H1 (cell line): ENCODE measurements at regions not wholly inside any gene's neighbourhood (a gene's known extent, or its start where the extent isn't known, plus 50 kb on each side); places are given as distances from the start of the nearest gene placed in this dataset.

ENCODE experiments used
- CTCF ChIA-PET: fragments of 300-600 bp; sonication (Branson Sonifier 250); formaldehyde crosslinking; loops from one replicate; lab custom pipeline; 2021; ENCODE audit not compliant: partially characterized antibody; lab: Charles Lee
- POLR2A ChIA-PET: fragments of 300-600 bp; sonication (Branson Sonifier 250); formaldehyde crosslinking; loops from one replicate; lab custom pipeline; 2021; ENCODE audit warnings: inconsistent platforms; ENCODE audit not compliant: partially characterized antibody; lab: Charles Lee
- DNase-seq, 2 experiments: peaks; one replicate each; pipeline versions ENCODE4 v3.0.0 to v3.0.0-alpha.2; 2010 to 2022; ENCODE audit warnings: low spot score in 2 of 2, low read depth in 1 of 2, mixed read lengths in 1 of 2
- FAIRE-seq: peaks from 2 replicates; lab custom pipeline; 2011; peaks lifted over from hg19 to GRCh38; lab: Jason Lieb, UNC
- H2AFZ ChIP-seq: 2 replicates; pipeline ENCODE4 v1.8.1; 2012; ENCODE audit warnings: low read length, inconsistent platforms
- H2AK5ac ChIP-seq: 2 replicates; pipeline ENCODE4 v1.6.1; 2013; ENCODE audit warnings: low read depth, low read length
- H2BK120ac ChIP-seq: replicated peaks from 2 replicates; pipeline ENCODE3; 2013; ENCODE audit warnings: low read depth, low read length, inconsistent platforms
- H2BK12ac ChIP-seq: 2 replicates; pipeline ENCODE4 v1.6.1; 2013; ENCODE audit warnings: low read depth, low read length
- H2BK15ac ChIP-seq: 2 replicates; pipeline ENCODE4 v1.6.1; 2013; ENCODE audit warnings: low read length
- H2BK20ac ChIP-seq: 2 replicates; pipeline ENCODE4 v1.6.1; 2013; ENCODE audit warnings: low read length
- H2BK5ac ChIP-seq: 2 replicates; pipeline ENCODE4 v1.6.1; 2013; ENCODE audit warnings: low read depth, low read length
- H3K14ac ChIP-seq: 2 replicates; pipeline ENCODE4 v1.6.1; 2013; ENCODE audit warnings: inconsistent platforms; ENCODE audit not compliant: insufficient read length
- H3K18ac ChIP-seq: 2 replicates; pipeline ENCODE4 v1.6.1; 2013; ENCODE audit warnings: low read length; ENCODE audit errors: extremely low read depth
- H3K23ac ChIP-seq: 2 replicates; pipeline ENCODE4 v1.6.1; 2013; ENCODE audit warnings: inconsistent platforms; ENCODE audit not compliant: insufficient read length
- H3K23me2 ChIP-seq: 2 replicates; pipeline ENCODE4 v1.6.1; 2013; ENCODE audit warnings: low read depth, low read length
- H3K27ac ChIP-seq: 2 replicates; pipeline ENCODE4 v1.6.1; 2011; ENCODE audit warnings: low read depth, low read length, inconsistent platforms
- H3K27me3 ChIP-seq, 4 experiments: replicated peaks in 1 of 4; 1 replicate in 1 of 4; 2 replicates in 3 of 4; pipeline versions ENCODE4 v1.6.1 to v1.8.1; 2011 to 2013; ENCODE audit warnings: low read length in 3 of 4, mild to moderate bottlenecking in 3 of 4, inconsistent platforms in 2 of 4, mixed read lengths in 2 of 4, moderate library complexity in 1 of 4; ENCODE audit not compliant: control insufficient read depth in 3 of 4, insufficient read depth in 3 of 4; ENCODE audit errors: extremely low read depth in 1 of 4
- H3K36me3 ChIP-seq, 4 experiments: 2 replicates each; pipeline versions ENCODE4 v1.6.1 to v1.8.1; 2011 to 2013; ENCODE audit warnings: mild to moderate bottlenecking in 4 of 4, low read length in 3 of 4, moderate library complexity in 2 of 4, control low read depth in 1 of 4, inconsistent platforms in 1 of 4; ENCODE audit not compliant: insufficient read depth in 4 of 4, control insufficient read depth in 2 of 4
- H3K4ac ChIP-seq: replicated peaks from 2 replicates; pipeline ENCODE3; 2013; ENCODE audit warnings: low read length, low read depth, mixed read lengths, inconsistent platforms; ENCODE audit not compliant: insufficient read length
- H3K4me1 ChIP-seq, 4 experiments: replicated peaks in 1 of 4; 1 replicate in 1 of 4; 2 replicates in 3 of 4; pipeline versions ENCODE4 v1.6.1 to v1.8.1; 2011 to 2013; ENCODE audit warnings: low read length in 3 of 4, inconsistent platforms in 2 of 4, mixed read lengths in 1 of 4; ENCODE audit not compliant: insufficient read depth in 4 of 4, control insufficient read depth in 3 of 4
- H3K4me2 ChIP-seq, 2 experiments: 2 replicates each; pipeline versions ENCODE4 v1.6.1 to v1.8.1; 2011 to 2013; ENCODE audit warnings: low read depth in 2 of 2, low read length in 2 of 2, control low read depth in 1 of 2, inconsistent platforms in 1 of 2, mild to moderate bottlenecking in 1 of 2; ENCODE audit not compliant: insufficient read depth in 1 of 2
- H3K4me3 ChIP-seq, 4 experiments: fragments of 200-600, 300-600 bp in 1 of 4; sonication (generic), shearing (Covaris generic), sonication (Bioruptor Twin) in 1 of 4; 2 replicates each; pipeline versions ENCODE4 v1.5.1 to v1.8.1; 2011 to 2016; ENCODE audit warnings: low read length in 4 of 4, low read depth in 3 of 4, control low read depth in 2 of 4, inconsistent platforms in 2 of 4, mild to moderate bottlenecking in 2 of 4, mixed read lengths in 1 of 4, moderate library complexity in 1 of 4; ENCODE audit not compliant: insufficient read depth in 2 of 4; ENCODE audit errors: extremely low read depth in 1 of 4
- H3K56ac ChIP-seq: replicated peaks from 2 replicates; pipeline ENCODE3; 2013; ENCODE audit warnings: low read depth, mild to moderate bottlenecking, mixed read lengths, low read length, inconsistent platforms; ENCODE audit not compliant: insufficient read length
- H3K79me1 ChIP-seq: 2 replicates; pipeline ENCODE4 v1.6.1; 2013; ENCODE audit warnings: low read depth, low read length, control low read depth
- H3K79me2 ChIP-seq, 2 experiments: 2 replicates each; pipeline versions ENCODE4 v1.6.1 to v1.8.1; 2012 to 2013; ENCODE audit warnings: low read length in 2 of 2, mild to moderate bottlenecking in 2 of 2, inconsistent platforms in 1 of 2; ENCODE audit not compliant: insufficient read depth in 2 of 2, control insufficient read depth in 1 of 2
- H3K9ac ChIP-seq, 4 experiments: replicated peaks in 1 of 4; 1 replicate in 1 of 4; 2 replicates in 3 of 4; pipeline versions ENCODE4 v1.6.1 to v1.8.1; 2011 to 2013; ENCODE audit warnings: low read depth in 3 of 4, low read length in 3 of 4, control low read depth in 2 of 4, mild to moderate bottlenecking in 2 of 4, moderate library complexity in 2 of 4, inconsistent platforms in 1 of 4; ENCODE audit errors: extremely low read depth in 1 of 4
- H3K9me3 ChIP-seq, 2 experiments: 2 replicates each; pipeline versions ENCODE4 v1.6.1 to v1.8.1; 2012 to 2013; ENCODE audit warnings: mild to moderate bottlenecking in 2 of 2, moderate library complexity in 2 of 2, control low read depth in 1 of 2, inconsistent platforms in 1 of 2, low read depth in 1 of 2, low read length in 1 of 2, mixed read lengths in 1 of 2; ENCODE audit not compliant: insufficient read depth in 2 of 2
- H4K20me1 ChIP-seq, 2 experiments: replicated peaks in 1 of 2; 2 replicates each; pipeline versions ENCODE3 to v1.8.1; 2011 to 2013; ENCODE audit warnings: inconsistent platforms in 2 of 2, low read length in 2 of 2, mild to moderate bottlenecking in 1 of 2; ENCODE audit not compliant: insufficient read depth in 2 of 2, control insufficient read depth in 1 of 2
- H4K5ac ChIP-seq: 2 replicates; pipeline ENCODE4 v1.6.1; 2013; ENCODE audit warnings: low read length, low read depth, mixed read lengths, inconsistent platforms; ENCODE audit not compliant: insufficient read length
- H4K8ac ChIP-seq: 2 replicates; pipeline ENCODE4 v1.8.0; 2013; ENCODE audit warnings: mild to moderate bottlenecking, moderate library complexity, low read length, inconsistent platforms; ENCODE audit not compliant: insufficient read depth; ENCODE audit errors: extremely low read depth
- H4K91ac ChIP-seq: replicated peaks from 2 replicates; pipeline ENCODE3; 2013; ENCODE audit warnings: low read length, mixed read lengths, inconsistent platforms; ENCODE audit not compliant: insufficient read length
- E2F6 ChIP-seq: IDR thresholded peaks from 2 replicates; pipeline ENCODE4 v1.6.1; 2012; ENCODE audit warnings: inconsistent platforms
- NANOG ChIP-seq: IDR thresholded peaks from 2 replicates; pipeline ENCODE4 v1.6.1; 2011; ENCODE audit warnings: low read length, low read depth, mild to moderate bottlenecking, inconsistent platforms; ENCODE audit not compliant: insufficient read depth, poor library complexity, severe bottlenecking
- POLR2A ChIP-seq, 2 experiments: IDR thresholded peaks; 1 replicate in 1 of 2; 2 replicates in 1 of 2; pipeline ENCODE4 v1.6.1; 2011; ENCODE audit warnings: low read depth in 2 of 2, low read length in 2 of 2, mild to moderate bottlenecking in 2 of 2; ENCODE audit errors: control extremely low read depth in 1 of 2
- RAD21 ChIP-seq, 2 experiments: IDR thresholded peaks in 1 of 2; conservative IDR thresholded peaks in 1 of 2; 2 replicates each; pipeline ENCODE4 v1.6.1; 2011; ENCODE audit warnings: low read depth in 2 of 2, low read length in 2 of 2, improper control_type of control experiment in 1 of 2, inconsistent platforms in 1 of 2, mild to moderate bottlenecking in 1 of 2, moderate library complexity in 1 of 2
- TAF1 ChIP-seq: IDR thresholded peaks from 2 replicates; pipeline ENCODE4 v1.6.1; 2011; ENCODE audit warnings: mild to moderate bottlenecking, low read depth, low read length
- WGBS, 2 experiments: shearing (Covaris generic) in 1 of 2; methylation state at CpG; one replicate each; pipeline versions ENCODE4 v1.1.6 to v1.1.7; 2013 to 2015; ENCODE audit warnings: low lambda C conversion rate in 2 of 2, mixed read lengths in 2 of 2, inconsistent platforms in 1 of 2, low coverage in 1 of 2, missing lambda C conversion rate in 1 of 2; ENCODE audit not compliant: insufficient replicate concordance in 2 of 2, insufficient coverage in 1 of 2, insufficient read length in 1 of 2; ENCODE audit errors: extremely low coverage in 1 of 2, missing lambda C conversion rate in 1 of 2; 5-methylcytosine and 5-hydroxymethylcytosine counted together
- TF ChIP-seq, protein P1 (sequence below): IDR thresholded peaks from 2 replicates; pipeline ENCODE4 v1.6.1; 2011; ENCODE audit warnings: low read depth, mild to moderate bottlenecking, low read length; ENCODE audit not compliant: insufficient read depth

GRCh38 chr12:97358361-97358760 is 104.2 kb upstream of the RMST start:
- H2BK12ac ChIP-seq, result no peak overlapping the region
- ChIA-PET POLR2A (no interaction called here), CTCF (interaction anchor here (0.6 to 1.9 kb wide), 5 partner anchors 19 to 387 kb away, joined by 3 to 4 read pairs (median 4); no protein-coding TSS in a partner anchor)
- no peak overlapping the region for H4K8ac ChIP-seq
- no peaks in the 10 kb centered on the region for H4K20me1 ChIP-seq
- H3K56ac ChIP-seq, result no peak overlapping the region
- H3K14ac ChIP-seq, result no peak overlapping the region
- H3K23me2 ChIP-seq, result no peaks in the 10 kb centered on the region
- no peaks in the 10 kb centered on the region for H3K79me1 ChIP-seq
- H3K9me3 ChIP-seq, result peaks cover 8 to 15% of the 10 kb centered on the region in 2 experiments
- no peak overlapping the region for H2AFZ ChIP-seq
- no peak overlapping the region for H3K27ac ChIP-seq
- H4K91ac ChIP-seq, result no peak overlapping the region
- no peak overlapping the region for H3K9ac ChIP-seq
- DNase-seq, result no peak
- H3K18ac ChIP-seq, result no peak overlapping the region
- no peak overlapping the region for H3K23ac ChIP-seq
- H2BK5ac ChIP-seq, result no peak overlapping the region
- no peak for TF ChIP-seq E2F6
- TF ChIP-seq NANOG, result no peak
- no peak for TF ChIP-seq RAD21 (IDR thresholded peaks at IDR 0.05 in 1 of 2, conservative IDR thresholded peaks at IDR 0.05 in 1 of 2; ENCODE audit: low read depth in 2 of 2, low read length in 2 of 2)
- TF ChIP-seq TAF1, result no peak
- TF ChIP-seq, protein P1, sequence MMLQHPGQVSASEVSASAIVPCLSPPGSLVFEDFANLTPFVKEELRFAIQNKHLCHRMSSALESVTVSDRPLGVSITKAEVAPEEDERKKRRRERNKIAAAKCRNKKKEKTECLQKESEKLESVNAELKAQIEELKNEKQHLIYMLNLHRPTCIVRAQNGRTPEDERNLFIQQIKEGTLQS, result no peak
- no peak for TF ChIP-seq POLR2A (IDR thresholded peaks at IDR 0.05; ENCODE audit: control extremely low read depth in 1 of 2, low read depth in 2 of 2, low read length in 2 of 2)
- TF ChIP-seq, all 59 proteins: peak for 0
- FAIRE-seq, result no peak
- H3K4me1 ChIP-seq, result no peaks in the 10 kb centered on the region
- no peak overlapping the region for H2BK120ac ChIP-seq
- H3K4me3 ChIP-seq, result no peak overlapping the region
- no peaks in the 10 kb centered on the region for H3K79me2 ChIP-seq
- no peak overlapping the region for H2BK20ac ChIP-seq
- peaks cover 0 to 2% (median 0%) of the 10 kb centered on the region in 4 experiments; a peak in 2 of 8 replicates for H3K36me3 ChIP-seq
- H3K27me3 ChIP-seq, result no peaks in the 10 kb centered on the region
- no peak overlapping the region for H2BK15ac ChIP-seq
- H2AK5ac ChIP-seq, result no peak overlapping the region
- WGBS, 2 experiments, result 90% methylated on average over 3 of the region's 3 CpGs; no CpG with 5 or more reads in 1 of the 2 experiments
- H3K4me2 ChIP-seq, result no peak overlapping the region
- H4K5ac ChIP-seq, result no peak overlapping the region
- no peak overlapping the region for H3K4ac ChIP-seq
